Psoas muscle (tissue), 7 donors: ENCODE measurements at regions not wholly inside any gene's neighbourhood (a gene's known extent, or its start where the extent isn't known, plus 50 kb on each side); places are given as distances from the start of the nearest gene placed in this dataset.
"Not testable (repeated sequence)": the region's sequence is repeated elsewhere in the genome, so short reads cannot be mapped to it uniquely, and the experiment has no call there.

Experiments
- ATAC-seq, 4 donors: fragments of 200-7000 bp; cut with Tn5 transposase; one replicate each; pipeline ENCODE4 v1.9.1; 2020; ENCODE audit warnings: moderate library complexity in 3 of 4, mild to moderate bottlenecking in 2 of 4
- DNase-seq, 2 donors: peaks; one replicate each; pipeline ENCODE4 v3.0.0-alpha.2; 2020
- H3K27ac ChIP-seq: fragments of 200-600 bp; one replicate; pipeline ENCODE4 v1.8.0; 2022
- H3K27me3 ChIP-seq, 3 donors: fragments of 200-600 bp in 1 of 3; one replicate each; pipeline versions ENCODE4 v1.6.1 to v1.8.0; 2013 to 2022; ENCODE audit warnings: low read length in 2 of 3, mild to moderate bottlenecking in 2 of 3, moderate library complexity in 1 of 3; ENCODE audit not compliant: insufficient read depth in 3 of 3
- H3K36me3 ChIP-seq, 2 donors: fragments of 200-600 bp in 1 of 2; one replicate each; pipeline versions ENCODE4 v1.6.1 to v1.8.0; 2013 to 2022; ENCODE audit warnings: low read depth in 1 of 2, mild to moderate bottlenecking in 1 of 2, moderate library complexity in 1 of 2; ENCODE audit not compliant: insufficient read depth in 1 of 2
- H3K4me1 ChIP-seq: fragments of 200-600 bp; one replicate; pipeline ENCODE4 v1.8.0; 2022
- H3K4me3 ChIP-seq: fragments of 200-600 bp; one replicate; pipeline ENCODE4 v1.8.0; 2022; ENCODE audit warnings: mild to moderate bottlenecking
- H3K9me3 ChIP-seq: fragments of 200-600 bp; one replicate; pipeline ENCODE4 v1.8.0; 2022
- CTCF ChIP-seq: fragments of 200-600 bp; IDR thresholded peaks from one replicate; pipeline ENCODE4 v1.8.0; 2022; ENCODE audit warnings: antibody characterized with exemption
- WGBS, 3 donors: extraction: QIAGEN DNeasy Blood & Tissue Kit; methylation state at CpG; one replicate each; pipeline versions ENCODE4 v1.1.6 to v1.1.7; 2013; 5-methylcytosine and 5-hydroxymethylcytosine counted together
- intact Hi-C, 2 donors: fragments of 100-400 bp; cut with DNase I; formaldehyde crosslinking; loops; one replicate each; pipeline versions ENCODE4 v1.11.0 to v1.14.2; 2022
- donor health status: healthy with polysubstance abuse.
- donor health status: DM: no; HTN: no; CAD: no; lungs with moderate emphysema.
- donor health status: Bipolar disorder and iron deficiency.
- donor health status: healthy.
- donor health status: DM: yes; HTN: yes; CAD: no.
- donor health status: DM: no; HTN: no; CAD: no.
- donor health status: DM: yes; HTN: yes; CAD: no.

DNA sequence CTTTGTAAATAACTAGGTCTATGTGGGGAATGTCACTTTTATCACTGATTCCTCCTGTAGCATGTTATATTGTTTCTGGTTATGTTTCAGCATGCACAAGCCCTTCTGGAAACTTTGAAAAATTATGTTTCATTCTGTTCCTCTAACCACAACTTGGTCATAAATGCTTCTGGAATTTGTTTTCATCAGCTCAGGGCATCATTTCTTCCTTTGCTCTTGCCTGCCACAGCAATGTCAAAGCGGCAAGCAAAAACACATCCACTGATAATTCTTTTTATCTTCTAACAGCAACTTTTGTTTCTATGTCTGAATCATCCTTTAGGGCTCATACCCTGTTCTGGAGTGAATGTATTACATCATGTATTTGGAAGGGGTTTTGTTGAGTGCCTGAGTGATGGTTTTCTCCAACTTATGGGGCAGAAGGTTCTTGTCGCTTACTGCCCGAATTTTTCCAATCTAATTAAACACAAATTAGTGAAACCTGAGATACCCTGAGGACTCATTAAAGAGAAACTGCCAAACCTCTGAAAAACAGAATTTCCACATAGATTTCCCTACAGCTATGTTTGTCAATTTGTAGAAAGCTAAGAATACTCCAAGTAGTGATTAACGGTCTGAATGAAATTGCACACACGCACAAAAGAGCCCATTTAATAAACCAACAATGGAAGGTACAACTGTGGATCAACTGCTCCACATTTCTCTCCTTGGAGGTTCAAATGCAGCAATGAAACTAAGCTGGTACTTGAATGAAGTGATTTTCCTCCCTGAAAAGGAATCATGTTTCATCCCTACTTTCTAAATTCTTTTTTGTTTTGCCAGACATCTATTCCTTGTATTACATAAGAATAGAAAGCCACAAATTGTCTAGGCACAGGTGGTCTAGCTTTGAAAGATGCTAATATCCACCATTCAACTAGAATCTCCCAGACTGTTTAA, 173.5 kb upstream of the KRR1 start:
- 70 to 84% (median 72%) methylated on average over 5 of the region's 5 CpGs for WGBS, 3 donors
- Histone ChIP-seq H3K36me3 (no peaks in the 10 kb centered on the region), H3K4me1 (no peaks in the 10 kb centered on the region), H3K4me3 (no peak overlapping the region), H3K27ac (no peak overlapping the region), H3K9me3 (no peaks in the 10 kb centered on the region), H3K27me3 (no peaks in the 10 kb centered on the region)
- intact Hi-C loops: no loop called here
- DNase-seq: no peak
- TF ChIP-seq CTCF: no peak
- no peak for ATAC-seq

DNA sequence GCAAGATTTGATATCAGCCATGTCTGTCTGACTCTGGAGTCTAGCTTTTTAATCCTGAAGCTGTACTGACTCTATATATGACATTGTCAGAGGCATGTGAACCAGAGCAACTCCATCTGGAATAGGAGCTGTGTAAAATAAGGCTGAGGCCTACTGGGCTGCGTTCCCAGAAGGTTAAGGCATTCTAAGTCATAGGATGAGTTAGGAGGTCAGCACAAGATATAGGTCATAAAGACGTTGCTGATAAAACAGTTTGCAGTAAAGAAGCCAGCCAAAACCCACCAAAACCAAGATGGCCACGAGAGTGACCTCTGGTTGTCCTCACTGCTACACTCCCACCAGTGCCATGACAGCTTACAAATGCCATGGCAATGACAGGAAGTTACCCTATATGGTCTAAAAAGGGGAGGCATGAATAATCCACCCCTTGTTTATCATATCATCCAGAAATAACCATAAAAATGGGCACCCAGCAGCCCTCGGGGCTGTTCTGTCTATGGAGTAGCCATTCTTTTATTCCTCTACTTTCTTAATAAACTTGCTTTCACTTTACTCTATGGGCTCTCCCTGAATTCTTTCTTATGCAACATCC, 172.7 kb upstream of the KRR1 start:
- H3K27me3 ChIP-seq, H3K4me1 ChIP-seq, H3K9me3 ChIP-seq, DNase-seq, H3K36me3 ChIP-seq, H3K27ac ChIP-seq, ATAC-seq, intact Hi-C loops, H3K4me3 ChIP-seq: not testable (repeated sequence)
- 81 to 84% (median 82%) methylated on average over 4 of the region's 4 CpGs for WGBS, 3 donors

- no peak overlapping the region for H3K27ac ChIP-seq
- no peaks in the 10 kb centered on the region for H3K4me1 ChIP-seq
- H3K9me3 ChIP-seq: no peaks in the 10 kb centered on the region
- no peaks in the 10 kb centered on the region for H3K27me3 ChIP-seq
- no peak overlapping the region for H3K4me3 ChIP-seq
- TF ChIP-seq CTCF: no peak
- 93 to 97% (median 96%) methylated on average over 2 of the region's 2 CpGs for WGBS, 3 donors
- intact Hi-C loops: no loop called here
- no peak for DNase-seq
- no peak for ATAC-seq
- no peaks in the 10 kb centered on the region for H3K36me3 ChIP-seq
Observed at GRCh38 chr12:75683220-75683619, 171.8 kb upstream of the KRR1 start.

DNA sequence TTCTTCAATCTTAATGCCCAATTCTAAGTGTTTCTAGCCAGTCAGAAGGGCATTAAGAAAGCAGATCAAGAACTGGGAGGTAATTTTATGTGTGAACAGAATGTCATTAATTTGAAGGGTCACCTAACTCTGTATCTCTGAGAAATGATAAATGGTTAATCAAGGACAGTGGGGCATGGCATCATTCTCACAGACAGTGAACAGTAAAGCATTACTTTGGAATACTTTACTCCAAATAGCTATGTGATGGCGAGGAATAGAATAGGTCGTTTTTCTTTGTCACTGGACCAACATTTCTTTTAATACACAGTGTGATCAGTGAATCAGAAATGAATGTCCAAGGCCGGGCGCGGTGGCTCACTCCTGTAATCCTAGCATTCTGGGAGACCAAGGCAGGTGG, 166.1 kb upstream of the KRR1 start:
- DNase-seq (no peak), ATAC-seq (no peak)
- no peaks in the 10 kb centered on the region for H3K4me1 ChIP-seq
- H3K36me3 ChIP-seq: no peaks in the 10 kb centered on the region
- H3K9me3 ChIP-seq: no peaks in the 10 kb centered on the region
- no peaks in the 10 kb centered on the region for H3K27me3 ChIP-seq
- WGBS, 3 donors: 90 to 95% (median 95%) methylated on average over 5 of the region's 5 CpGs
- intact Hi-C loops: no loop called here
- no peak for TF ChIP-seq CTCF
- no peak overlapping the region for H3K27ac ChIP-seq
- no peak overlapping the region for H3K4me3 ChIP-seq

GRCh38 chr12:75674393-75674792, 163.0 kb upstream of the KRR1 start:
- Histone ChIP-seq H3K36me3 (no peaks in the 10 kb centered on the region), H3K9me3 (no peaks in the 10 kb centered on the region), H3K4me3 (no peak overlapping the region), H3K27ac (no peak overlapping the region), H3K27me3 (no peaks in the 10 kb centered on the region), H3K4me1 (no peaks in the 10 kb centered on the region)
- DNase-seq (no peak), ATAC-seq (no peak)
- no peak for TF ChIP-seq CTCF
- intact Hi-C loops: no loop called here
- WGBS, 3 donors: 76 to 91% (median 79%) methylated on average over 2 of the region's 2 CpGs
